ENCODE measurements at regions not wholly inside any gene's neighbourhood (a gene's known extent, or its start where the extent isn't known, plus 50 kb on each side); places are given as distances from the start of the nearest gene placed in this dataset.

DNA sequence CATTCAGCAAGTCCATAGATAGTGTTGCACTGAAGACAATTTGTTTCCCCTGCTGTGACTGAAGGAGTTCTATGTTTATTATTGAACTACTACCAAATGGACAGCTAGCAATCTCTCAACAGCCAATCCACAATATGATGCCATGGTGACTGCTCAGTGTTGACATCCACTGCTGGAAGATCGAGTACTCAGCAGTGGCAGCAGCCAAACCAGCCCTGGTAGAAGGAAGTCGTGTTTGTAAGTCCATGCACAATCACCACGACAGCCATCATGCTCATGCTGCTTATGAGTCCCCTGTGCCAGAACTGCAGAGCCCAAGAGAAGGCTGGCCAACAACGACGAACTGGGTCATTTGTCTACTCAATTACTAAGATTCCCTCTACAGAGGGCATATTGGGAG, 66.4 kb downstream of the OSR1 start:
- no peaks in the 10 kb centered on the region for H3K27me3 ChIP-seq
- no peaks in the 10 kb centered on the region for H3K36me3 ChIP-seq
- H3K4me1 ChIP-seq, result peaks cover 0 to 3% (median 0%) of the 10 kb centered on the region in 4 donors
- no peak for DNase-seq
- TF ChIP-seq, protein P1, sequence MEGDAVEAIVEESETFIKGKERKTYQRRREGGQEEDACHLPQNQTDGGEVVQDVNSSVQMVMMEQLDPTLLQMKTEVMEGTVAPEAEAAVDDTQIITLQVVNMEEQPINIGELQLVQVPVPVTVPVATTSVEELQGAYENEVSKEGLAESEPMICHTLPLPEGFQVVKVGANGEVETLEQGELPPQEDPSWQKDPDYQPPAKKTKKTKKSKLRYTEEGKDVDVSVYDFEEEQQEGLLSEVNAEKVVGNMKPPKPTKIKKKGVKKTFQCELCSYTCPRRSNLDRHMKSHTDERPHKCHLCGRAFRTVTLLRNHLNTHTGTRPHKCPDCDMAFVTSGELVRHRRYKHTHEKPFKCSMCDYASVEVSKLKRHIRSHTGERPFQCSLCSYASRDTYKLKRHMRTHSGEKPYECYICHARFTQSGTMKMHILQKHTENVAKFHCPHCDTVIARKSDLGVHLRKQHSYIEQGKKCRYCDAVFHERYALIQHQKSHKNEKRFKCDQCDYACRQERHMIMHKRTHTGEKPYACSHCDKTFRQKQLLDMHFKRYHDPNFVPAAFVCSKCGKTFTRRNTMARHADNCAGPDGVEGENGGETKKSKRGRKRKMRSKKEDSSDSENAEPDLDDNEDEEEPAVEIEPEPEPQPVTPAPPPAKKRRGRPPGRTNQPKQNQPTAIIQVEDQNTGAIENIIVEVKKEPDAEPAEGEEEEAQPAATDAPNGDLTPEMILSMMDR (IDR thresholded peaks at IDR 0.05), result no peak
- TF ChIP-seq EP300 (IDR thresholded peaks at IDR 0.05) (no peak), POLR2AphosphoS5 (IDR thresholded peaks at IDR 0.05) (no peak), POLR2A (IDR thresholded peaks at IDR 0.05) (no peak)
- no peaks in the 10 kb centered on the region for H3K9me3 ChIP-seq
- no peak overlapping the region for H3K4me3 ChIP-seq
- no peak overlapping the region for H3K27ac ChIP-seq
- 58 to 83% methylated on average over 2 to 5 of the region's 5 CpGs for WGBS, 2 donors
- no peak for ATAC-seq (ENCODE audit: low FRiP score in 2 of 2)

DNA sequence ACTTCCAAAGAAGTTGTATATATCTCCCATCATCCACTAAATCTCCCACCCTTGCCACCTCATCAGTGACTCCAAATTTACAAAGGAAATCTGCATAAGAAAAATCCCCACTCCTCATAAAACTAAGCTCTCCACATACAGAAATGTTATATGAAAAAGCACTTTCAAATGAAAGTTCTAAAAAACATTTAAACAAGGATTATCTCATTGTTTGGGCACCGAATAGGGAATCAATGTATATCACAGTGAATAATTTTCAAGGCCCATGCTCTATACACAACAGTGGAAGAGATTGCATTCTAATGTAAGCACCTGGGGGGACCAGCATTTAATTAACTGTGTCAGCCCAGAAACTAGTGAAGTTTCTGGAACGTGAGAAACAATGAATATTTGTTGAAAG, 70.1 kb downstream of the OSR1 start:
- Histone ChIP-seq H3K4me1 (peaks cover 0 to 3% (median 0%) of the 10 kb centered on the region in 4 donors), H3K27ac (no peak overlapping the region), H3K27me3 (no peaks in the 10 kb centered on the region), H3K9me3 (no peaks in the 10 kb centered on the region), H3K4me3 (no peak overlapping the region), H3K36me3 (no peaks in the 10 kb centered on the region)
- WGBS, 2 donors, result 47 to 59% methylated on average over 2 of the region's 2 CpGs
- DNase-seq (no peak), ATAC-seq (ENCODE audit: low FRiP score in 2 of 2) (no peak)
- TF ChIP-seq, protein P1 (IDR thresholded peaks at IDR 0.05), result no peak
- TF ChIP-seq POLR2A (IDR thresholded peaks at IDR 0.05) (no peak), EP300 (IDR thresholded peaks at IDR 0.05) (no peak), POLR2AphosphoS5 (IDR thresholded peaks at IDR 0.05) (no peak)

- no peak for TF ChIP-seq EP300 (IDR thresholded peaks at IDR 0.05)
- no peak for TF ChIP-seq POLR2AphosphoS5 (IDR thresholded peaks at IDR 0.05)
- TF ChIP-seq, protein P1 (IDR thresholded peaks at IDR 0.05), result no peak
- no peak for TF ChIP-seq POLR2A (IDR thresholded peaks at IDR 0.05)
- Histone ChIP-seq H3K9me3 (no peaks in the 10 kb centered on the region), H3K27me3 (no peaks in the 10 kb centered on the region), H3K27ac (no peak overlapping the region), H3K4me3 (no peak overlapping the region), H3K4me1 (peaks cover 0 to 3% (median 0%) of the 10 kb centered on the region in 4 donors), H3K36me3 (no peaks in the 10 kb centered on the region)
- WGBS, 2 donors, result 59 to 70% methylated on average over 1 of the region's 1 CpG
- DNase-seq, result no peak
- no peak for ATAC-seq (ENCODE audit: low FRiP score in 2 of 2)
Measured at GRCh38 chr2:19287324-19287723, 71.1 kb downstream of the OSR1 start.

DNA sequence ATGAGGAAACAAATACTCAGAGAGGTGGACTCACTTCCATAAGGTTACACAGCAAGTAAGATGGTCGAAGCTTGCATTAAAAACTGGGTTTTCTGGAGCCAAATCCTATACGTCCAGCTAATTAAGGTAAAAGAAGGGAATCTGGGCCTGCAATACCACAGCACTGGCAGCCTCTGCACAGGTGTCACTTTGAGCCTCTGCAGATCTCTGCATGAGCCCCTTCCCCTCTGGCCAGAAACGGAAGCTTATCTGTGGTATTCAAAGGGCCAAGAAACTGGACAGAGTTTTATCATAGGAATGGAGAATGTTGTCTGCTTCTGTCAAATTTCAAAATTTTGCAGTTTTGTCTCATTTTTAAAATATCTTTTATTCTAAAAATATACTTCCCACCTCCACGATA, 76.1 kb downstream of the OSR1 start:
- Histone ChIP-seq H3K27me3 (no peaks in the 10 kb centered on the region), H3K4me1 (peaks cover 0 to 3% (median 0%) of the 10 kb centered on the region in 4 donors), H3K4me3 (no peak overlapping the region), H3K9me3 (peaks cover 0 to 2% (median 0%) of the 10 kb centered on the region in 4 donors), H3K36me3 (no peaks in the 10 kb centered on the region), H3K27ac (no peak overlapping the region)
- DNase-seq (no peak), ATAC-seq (ENCODE audit: low FRiP score in 2 of 2) (no peak)
- TF ChIP-seq POLR2AphosphoS5 (IDR thresholded peaks at IDR 0.05) (no peak), EP300 (IDR thresholded peaks at IDR 0.05) (no peak)
- TF ChIP-seq, protein P1 (IDR thresholded peaks at IDR 0.05), result no peak
- WGBS, 2 donors, result 87 to 90% methylated on average over 4 of the region's 4 CpGs

DNA sequence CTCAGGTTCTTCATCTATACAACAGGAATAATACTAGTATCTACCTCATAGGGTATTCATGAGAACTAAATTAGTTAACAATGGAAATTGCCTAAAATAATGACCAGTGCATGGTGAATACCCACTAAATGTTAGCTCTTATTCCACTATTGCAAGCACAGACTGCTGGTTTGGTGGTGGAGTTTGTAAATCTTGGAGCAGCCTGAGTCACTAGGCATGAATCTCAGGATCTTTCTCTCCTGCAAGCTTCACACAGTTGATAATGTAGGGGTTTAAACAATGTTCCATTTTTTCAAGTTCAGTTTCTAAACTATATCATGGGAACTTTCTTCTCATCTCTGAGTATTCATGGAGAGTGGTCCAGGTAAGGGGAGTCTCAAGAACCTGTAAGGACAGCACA, 84.0 kb downstream of the OSR1 start:
- no peaks in the 10 kb centered on the region for H3K4me1 ChIP-seq
- no peak overlapping the region for H3K4me3 ChIP-seq
- H3K27me3 ChIP-seq, result no peaks in the 10 kb centered on the region
- no peak for DNase-seq
- no peak for TF ChIP-seq POLR2A (IDR thresholded peaks at IDR 0.05)
- no peak for TF ChIP-seq POLR2AphosphoS5 (IDR thresholded peaks at IDR 0.05)
- no peak for TF ChIP-seq EP300 (IDR thresholded peaks at IDR 0.05)
- TF ChIP-seq, protein P1 (IDR thresholded peaks at IDR 0.05), result no peak
- H3K9me3 ChIP-seq, result peaks cover 0 to 2% (median 0%) of the 10 kb centered on the region in 4 donors
- H3K36me3 ChIP-seq, result no peaks in the 10 kb centered on the region
- no peak overlapping the region for H3K27ac ChIP-seq
- no peak for ATAC-seq (ENCODE audit: low FRiP score in 2 of 2)

All from upper lobe of left lung (tissue), 6 donors.